Activated gamma-delta T cell treated with anti-CD3 and anti-CD28 coated beads, Interleukin-2, amount 50 U/mL, for 16 hours (primary cell): ENCODE measurements at regions not wholly inside any gene's neighbourhood (a gene's known extent, or its start where the extent isn't known, plus 50 kb on each side); places are given as distances from the start of the nearest gene placed in this dataset.

Experiments used
- DNase-seq: peaks from one replicate; pipeline ENCODE4 v3.0.0-alpha.2; 2020; ENCODE audit warnings: low read depth

DNA sequence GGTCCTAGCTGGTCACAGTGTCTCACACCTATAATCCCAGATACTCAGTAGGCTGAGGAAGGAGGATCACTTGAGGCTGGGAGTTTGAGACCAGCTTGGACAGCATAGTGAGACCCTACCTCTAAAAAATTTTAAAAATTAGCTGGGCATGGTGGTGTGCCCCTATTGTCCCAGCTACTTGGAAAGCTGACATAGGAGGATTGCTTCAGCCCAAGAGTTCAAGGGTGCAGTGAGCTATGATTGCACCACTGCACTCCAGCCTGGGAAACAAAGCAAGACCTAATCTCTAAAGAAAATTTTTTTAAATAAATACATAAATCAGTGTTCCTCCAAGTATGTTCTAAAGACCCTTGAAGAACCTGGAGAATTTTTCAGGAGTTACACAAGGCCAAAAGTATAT is 50.6 kb upstream of the GNAO1 start:
- no peak for DNase-seq

DNA sequence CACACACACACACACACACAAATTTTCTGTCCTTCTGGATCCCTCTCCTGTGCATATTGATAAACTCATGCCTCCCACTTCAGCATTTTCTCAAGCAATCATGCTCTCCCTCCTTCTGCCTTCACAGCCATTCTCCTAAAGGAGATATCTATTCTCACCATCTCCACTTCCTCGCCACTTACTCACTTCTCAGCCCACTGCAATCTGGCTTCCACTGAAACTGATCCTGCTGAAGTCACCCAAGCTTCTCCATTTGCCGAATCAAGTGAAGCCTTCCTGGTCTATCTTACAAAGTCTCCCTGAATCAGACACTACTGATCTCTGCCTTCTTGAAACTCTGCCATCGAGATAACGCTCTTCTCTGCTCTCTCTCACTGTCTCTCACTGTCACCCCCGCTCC is 54.0 kb upstream of the GNAO1 start:
- DNase-seq, result no peak

DNA sequence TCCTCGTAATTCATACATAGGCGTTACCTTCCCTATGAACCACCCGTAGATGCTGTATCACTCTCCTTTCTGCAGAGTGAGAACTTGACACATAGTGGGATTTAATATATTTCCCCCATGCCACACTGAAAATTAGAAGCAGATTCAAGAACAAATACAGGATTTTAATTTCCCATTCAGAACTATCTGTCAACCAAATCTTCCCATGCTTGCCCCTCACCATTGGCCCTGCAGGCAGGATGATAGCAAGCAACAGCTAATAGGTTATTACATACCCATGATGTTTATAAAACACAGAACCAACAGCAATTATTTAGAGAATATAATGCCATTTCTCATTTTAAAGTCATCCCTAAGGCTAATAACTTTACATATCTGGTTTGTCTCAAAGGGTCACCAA is 55.0 kb upstream of the GNAO1 start:
- no peak for DNase-seq

DNA sequence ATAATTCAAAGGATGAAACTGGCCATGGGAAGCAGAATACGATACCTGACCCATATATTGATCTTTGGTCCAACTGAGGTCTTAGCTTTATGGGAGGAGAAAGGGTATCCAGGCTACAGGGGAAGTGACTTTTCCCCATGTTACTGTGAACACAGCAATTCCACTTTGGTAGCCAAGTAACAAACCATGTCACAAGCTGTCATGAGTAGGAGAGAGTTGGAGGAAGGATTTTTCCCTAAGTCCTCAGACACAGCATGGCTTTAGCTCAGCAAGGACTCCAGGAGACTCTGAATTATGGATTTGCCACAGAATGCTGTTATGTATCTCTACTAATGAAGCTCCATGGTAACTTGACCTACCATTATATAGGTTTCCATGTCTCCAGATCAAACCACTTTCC is 56.5 kb upstream of the GNAO1 start:
- no peak for DNase-seq

DNA sequence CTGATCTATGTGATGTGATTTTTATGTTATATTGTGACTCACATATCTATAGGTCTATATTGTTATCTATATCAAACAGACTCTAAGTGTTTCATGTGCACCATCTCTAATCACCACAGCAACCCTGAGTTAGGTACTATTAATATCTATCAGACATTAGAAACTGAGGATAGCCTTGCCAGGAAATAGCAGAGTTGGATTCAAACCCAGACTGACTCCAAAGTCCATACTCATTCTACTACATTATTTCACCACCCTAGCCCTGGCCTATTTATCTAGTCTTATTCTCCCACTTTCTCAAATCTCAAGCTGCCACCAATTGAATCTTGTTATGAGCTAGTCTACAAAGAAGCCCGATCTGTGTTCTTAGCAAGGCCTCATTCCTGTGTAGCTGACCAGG is 65.4 kb upstream of the GNAO1 start:
- no peak for DNase-seq

DNA sequence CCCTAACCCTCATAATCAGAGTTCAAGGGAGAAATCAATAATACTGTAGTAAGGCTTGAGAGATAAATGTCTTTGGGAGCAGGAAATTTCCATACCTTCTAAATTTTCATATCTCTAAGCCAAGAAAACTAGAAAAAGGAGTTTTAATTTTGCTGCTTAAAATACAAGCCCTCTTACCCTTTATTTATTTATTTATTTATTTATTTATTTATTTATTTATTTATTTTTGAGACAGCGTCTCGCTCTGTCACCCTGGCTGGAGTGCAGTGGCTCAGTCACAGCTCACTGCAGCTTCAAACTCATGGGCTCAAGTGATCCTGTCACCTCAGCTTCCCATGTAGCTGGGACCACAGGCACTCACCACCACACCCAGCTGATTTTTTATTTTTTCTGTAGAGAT is 69.0 kb upstream of the GNAO1 start:
- no peak for DNase-seq

DNA sequence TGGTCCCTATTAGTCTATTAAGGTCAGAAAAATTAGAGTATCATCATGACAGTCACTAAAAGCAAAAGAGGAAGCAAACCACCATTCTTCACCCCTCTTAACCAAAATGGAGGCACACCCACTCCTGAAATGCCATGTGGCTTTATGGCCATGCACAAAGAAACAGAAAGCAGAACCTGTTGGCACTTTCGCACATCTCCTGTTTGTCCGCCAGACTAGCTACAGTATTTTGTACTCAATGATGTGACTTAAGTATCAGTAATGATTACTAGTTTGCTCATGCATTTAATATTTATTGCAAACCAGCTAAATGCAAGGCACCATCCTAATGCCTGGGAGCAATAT is 70.2 kb upstream of the GNAO1 start:
- DNase-seq, result no peak

DNA sequence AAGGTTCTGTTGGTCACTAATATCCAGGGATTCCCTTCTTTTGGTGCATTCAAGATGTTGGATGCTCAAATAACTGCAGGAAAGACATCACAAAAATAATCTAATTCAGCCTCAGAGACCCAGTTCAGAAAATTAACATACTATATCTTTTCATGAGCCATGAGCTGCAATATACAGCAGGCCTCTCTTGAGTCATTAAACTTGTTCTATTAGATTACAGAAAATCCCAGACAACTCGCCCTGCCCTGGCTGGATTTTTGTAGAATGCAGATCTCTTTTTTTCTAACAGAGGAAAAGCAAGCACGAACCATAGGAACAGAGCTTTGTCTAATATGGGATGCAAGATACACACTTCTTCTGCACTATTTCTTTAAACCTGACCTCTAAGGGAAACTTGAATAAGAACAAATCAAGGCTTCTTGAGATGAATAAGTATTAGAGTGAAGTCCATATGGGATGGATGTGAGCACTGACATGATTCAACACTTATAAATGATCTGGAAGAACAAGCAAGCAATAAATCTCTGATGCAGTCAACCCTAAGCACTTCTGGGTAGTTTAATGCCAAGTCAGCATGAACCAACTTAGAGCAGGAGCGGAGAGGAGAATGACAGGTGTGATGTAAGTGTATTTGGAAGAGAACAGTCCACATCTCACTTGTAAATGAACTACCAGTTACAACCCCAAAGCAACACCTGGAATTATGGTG is 70.7 kb upstream of the GNAO1 start:
- no peak for DNase-seq

DNA sequence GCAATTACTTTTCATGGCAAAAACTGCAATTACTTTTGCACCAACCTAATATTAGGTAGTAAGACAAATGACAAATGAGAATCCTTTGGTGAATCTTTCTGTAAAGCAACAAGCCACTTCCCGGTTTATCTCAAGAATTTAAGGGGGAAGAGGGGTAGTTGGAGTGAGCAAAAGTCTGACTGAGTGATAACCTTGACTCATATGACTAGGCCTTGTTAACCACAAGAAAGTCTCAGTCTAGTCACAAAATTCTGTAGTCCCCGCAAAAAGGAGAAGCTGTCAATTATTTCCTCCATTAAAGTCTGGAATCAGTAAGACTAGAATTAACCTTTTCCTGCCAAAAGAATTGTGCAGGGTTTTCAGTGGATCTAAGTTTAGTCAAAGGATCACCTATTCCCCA is 72.2 kb upstream of the GNAO1 start:
- no peak for DNase-seq

DNA sequence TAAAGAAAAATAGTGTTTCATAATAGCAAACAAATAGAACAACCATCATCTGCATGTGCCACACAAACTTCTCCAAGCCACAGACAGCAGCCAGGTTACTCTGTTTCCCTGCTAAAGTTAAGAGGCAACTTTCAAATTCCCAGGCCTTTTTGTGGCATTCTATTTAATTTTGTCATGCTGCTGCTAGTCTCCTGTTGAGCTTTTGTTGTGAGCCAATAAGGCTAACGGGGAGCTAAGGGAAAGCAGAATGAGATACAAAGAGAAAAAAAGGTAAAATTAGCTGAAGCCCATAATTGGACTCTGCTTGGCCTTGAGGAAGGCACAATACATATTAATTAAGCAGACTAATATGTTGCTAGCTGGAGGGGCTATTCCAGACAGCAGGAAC is 74.7 kb upstream of the GNAO1 start:
- no peak for DNase-seq

DNA sequence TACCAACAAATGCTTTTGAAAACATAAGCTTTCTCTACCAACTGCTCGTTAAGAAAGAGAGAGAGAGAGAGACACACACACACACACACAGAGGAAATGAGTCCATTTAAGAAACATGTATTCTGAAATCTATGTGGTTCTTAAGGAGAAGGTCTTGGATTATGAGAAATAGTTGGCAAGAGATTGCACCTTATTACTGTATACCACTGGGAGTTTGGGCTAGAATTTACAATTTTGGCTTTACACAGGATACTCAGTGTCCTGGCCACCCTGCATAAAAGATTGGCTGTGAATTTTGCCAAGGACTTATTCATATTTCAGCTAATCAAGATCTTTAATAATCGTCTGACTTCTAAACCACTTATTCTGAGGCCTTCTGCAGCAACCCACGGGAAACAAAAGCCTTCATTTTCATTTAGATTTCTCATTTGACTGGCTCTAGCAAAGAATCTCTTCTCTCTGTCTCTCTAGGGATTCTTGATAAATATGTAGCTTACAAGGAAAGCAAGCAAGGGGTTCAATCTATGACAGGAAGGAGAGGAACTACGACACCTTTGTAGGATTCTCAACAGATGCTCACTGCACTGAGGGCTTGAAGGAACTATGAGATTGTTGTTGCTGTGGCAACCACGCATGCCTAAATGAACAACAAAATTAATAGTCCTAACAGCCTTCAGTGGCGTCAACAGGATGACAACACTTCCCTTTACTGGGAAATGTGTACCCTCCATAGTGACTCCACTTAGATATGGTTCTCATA is 75.3 kb upstream of the GNAO1 start:
- DNase-seq, result no peak

DNA sequence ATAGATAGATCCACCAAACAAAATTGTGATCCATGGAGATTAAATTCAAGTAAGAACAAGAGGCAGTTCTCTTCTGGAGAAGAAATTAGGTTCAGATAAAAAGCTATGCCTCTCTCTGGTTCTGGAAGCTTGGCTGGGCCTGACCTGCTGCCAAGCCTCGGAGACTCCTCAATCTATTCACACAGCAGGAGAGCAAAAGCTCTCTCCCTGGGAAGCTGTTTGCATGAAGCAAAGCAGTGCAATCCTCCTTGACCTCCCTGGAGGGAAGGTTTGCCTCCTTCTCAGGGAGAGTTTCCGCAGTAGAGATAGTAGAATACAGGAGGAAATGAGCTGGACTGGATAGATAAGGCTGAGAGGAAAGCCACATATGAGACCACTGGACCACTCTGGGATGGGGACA is 78.1 kb upstream of the GNAO1 start:
- no peak for DNase-seq

DNA sequence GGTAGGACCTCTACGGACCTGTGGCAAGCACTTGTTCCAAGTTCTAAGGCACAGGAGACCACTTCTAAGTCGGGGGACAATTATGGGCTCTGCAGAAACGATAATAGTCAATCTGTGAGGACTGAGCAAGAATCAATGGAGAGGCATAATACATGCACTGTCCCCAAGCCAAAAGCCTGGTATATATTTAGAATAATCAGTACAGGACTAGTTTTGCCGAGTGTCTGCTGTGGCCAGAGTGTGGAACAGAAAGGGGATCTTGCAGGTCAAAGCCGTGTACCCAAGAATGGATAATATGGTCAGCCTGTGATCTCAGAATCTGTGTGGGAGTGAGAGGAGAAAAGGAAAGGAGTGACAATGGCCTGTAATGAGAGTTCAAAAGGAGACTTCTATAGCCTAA is 80.2 kb upstream of the GNAO1 start:
- no peak for DNase-seq

DNA sequence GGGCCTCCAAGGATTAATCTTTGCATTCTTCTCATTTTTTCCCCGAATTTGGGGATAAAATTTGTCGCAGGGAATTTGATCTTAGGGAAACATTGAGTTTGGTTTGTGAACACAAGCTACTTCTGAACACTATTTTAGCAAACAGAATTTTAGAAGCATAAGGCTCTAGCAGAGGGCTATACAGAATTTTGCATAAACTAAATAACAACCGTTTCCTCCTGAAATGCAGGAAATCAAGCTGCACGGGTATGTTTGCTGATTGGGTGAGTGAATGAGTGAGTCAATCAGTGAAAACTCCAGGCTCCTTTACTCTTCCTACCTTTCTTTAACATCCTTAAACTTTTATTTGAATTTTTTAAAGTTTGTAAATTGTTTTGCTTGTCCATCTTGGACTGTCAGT is 81.3 kb upstream of the GNAO1 start:
- no peak for DNase-seq

DNA sequence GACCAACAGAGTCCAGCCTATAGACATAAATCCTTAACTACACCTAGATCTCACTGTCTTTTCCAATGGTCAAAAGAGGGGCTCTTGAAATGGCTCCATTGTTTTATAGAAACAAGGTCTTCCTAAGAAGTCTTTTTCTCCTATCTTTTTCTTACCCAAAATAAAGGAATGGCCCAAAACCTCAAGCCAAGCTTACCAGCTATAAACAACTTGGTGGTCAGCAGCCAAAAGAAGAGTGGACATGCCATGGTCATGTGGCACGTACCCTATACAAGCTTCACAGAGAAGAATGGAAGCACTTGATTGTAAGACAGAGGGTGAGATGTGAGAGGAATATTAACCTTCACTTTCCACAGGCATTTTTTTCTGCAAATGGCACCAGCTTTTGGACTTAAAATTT is 82.1 kb upstream of the GNAO1 start:
- no peak for DNase-seq

DNA sequence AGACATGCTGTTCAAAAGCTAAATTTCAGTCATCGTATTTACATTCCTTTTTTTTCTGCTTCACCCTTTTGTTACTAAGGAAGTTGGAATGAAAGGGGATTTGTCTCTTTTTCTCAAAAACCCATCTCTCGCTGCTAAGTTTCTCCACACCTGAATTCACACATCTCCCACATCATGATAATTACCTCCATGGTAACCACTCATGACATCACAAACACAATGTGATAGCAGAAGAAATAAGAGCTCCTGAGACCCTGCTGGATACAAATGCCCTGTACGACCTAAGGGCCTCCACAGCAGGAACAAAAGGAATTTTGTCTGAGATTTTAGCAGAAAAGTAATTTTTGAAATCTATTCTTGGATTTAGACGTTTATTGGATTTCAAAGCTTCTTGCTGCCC is 82.6 kb upstream of the GNAO1 start:
- no peak for DNase-seq

DNA sequence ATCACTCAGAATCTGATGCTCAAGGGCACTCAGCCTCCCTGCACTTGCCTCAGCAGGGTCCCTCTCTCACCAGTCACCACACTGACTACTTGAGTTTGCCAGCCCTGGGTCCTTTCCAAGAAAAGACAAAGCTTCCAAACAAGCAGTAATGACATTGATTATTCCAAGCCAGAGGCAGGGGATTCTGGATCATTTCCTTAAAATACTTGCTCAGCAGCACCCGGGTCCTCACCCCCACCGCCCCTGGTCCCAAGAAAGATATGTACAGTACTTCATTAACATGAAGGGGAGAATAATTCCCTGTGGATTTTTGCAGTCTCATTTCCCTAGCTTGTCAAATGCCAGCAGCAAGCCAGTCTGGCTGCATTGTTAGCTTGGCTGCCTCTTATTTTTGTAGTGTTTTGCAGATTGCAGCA is 83.2 kb upstream of the GNAO1 start:
- DNase-seq, result no peak

DNA sequence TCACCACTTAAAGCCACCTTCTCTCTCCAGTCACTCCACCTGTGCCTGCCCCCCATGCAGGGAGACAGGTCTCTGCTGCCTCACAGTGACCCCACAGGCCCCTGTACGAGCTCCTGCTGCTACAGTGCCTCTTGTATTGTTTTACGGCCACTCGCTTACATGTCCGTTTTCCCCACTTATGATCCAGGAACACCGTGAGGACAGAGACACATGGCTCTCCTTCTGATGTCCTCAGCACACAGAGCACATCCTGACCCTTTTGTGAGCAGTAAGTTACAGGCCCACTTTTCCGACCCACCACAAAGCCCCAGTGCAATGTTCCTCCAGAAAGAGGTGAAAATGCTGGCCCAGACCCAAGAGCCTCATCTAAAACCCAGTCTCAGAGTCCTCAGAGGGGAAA is 84.8 kb upstream of the GNAO1 start:
- no peak for DNase-seq

DNA sequence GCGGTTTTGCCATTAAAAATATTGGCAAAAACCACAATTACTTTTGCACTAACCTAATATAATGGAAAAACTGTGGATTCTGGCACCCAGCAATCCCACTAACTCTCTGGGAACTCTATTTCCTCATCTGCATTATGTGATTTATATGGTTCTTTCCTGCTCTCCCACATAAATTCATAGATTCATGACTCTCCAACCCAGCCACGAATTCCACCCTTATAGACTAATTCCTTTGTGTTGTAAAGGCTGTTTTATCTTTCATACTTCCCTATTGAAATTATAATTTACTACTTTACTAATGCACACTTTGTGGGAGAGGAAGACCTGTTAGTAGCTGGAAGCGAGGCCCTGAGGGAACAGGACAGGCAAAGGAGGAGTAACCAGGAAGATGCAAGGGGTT is 88.4 kb upstream of the GNAO1 start:
- no peak for DNase-seq

DNA sequence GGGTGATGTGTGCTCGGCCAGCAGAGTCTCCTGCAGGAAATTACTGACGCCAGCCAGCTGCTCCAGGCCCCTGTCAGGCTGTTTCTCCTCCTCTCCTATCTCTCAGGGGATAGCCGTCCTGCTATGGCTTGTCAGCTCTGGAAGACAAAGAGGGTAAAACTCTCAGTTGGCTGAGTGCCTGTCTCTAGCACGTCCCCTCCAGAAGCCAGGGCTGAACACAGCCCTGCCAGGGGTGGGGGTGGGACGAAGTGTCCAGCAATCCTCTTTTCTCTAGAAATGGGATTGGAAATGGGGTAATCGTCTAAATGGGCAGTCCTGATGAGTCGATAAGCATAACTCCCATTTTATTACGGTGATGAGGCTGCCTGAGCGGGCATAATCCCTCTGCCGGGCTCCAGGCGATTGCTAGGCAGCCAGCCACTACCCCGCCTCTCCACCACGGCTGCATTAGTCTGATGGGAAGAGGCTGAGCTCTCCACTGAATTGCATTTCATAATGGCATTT is 89.1 kb upstream of the GNAO1 start:
- no peak for DNase-seq

DNA sequence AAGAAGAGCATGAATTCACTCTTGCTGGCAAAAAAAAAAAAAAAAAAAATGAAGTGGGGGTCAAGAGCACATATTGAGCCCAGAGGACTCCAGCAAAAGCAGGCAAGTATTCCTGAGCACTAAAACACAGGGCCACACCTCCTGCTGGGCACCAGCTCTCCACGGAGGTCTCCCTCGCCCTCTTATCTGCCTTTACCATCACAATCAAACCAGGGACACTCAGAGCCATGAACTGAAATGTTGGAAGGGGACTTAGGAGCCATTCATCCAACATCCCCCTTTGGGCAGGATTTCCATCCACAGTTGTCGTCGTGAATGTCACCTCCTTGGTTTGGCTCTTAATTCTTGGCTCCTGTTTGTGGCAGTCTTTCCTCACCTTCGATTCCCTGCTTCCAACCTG is 89.8 kb upstream of the GNAO1 start:
- DNase-seq, result no peak

DNA sequence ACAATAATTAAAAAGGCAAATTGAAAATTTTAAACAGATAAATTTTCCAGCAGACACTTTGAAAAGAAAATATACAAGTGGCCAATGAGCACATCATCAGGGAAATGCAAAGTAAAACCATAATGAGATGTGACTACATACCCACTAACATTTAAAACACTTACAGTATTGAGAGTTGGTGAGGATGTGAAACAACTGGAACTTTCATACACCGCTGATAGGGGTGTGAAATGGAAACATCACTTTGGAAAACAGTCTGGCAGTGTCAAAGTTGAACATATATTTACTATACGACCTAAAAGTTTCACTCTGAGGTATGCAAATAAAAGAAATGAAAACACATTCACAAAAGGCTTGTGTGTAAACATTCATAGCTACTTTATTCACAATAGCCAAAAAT is 94.0 kb upstream of the GNAO1 start:
- DNase-seq, result no peak

DNA sequence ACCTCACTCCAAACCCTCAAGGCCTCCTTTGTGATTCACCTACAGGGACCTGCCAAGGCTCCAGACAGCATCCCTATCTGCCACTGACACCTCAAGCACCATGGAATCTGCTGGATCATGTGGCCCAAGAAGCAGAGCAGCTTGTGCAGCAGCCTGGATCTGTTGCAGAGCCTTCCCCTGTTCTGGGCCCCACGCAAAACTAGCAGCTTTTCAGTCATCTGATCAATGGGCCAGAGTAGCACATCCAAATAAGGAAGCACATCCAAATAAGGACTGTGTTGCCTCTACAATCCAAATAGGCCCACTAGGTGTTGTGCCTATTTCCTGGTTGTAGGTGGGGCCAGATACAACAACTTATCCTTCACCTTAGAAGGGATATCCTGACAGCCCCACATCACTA is 97.1 kb upstream of the GNAO1 start:
- DNase-seq, result no peak

DNA sequence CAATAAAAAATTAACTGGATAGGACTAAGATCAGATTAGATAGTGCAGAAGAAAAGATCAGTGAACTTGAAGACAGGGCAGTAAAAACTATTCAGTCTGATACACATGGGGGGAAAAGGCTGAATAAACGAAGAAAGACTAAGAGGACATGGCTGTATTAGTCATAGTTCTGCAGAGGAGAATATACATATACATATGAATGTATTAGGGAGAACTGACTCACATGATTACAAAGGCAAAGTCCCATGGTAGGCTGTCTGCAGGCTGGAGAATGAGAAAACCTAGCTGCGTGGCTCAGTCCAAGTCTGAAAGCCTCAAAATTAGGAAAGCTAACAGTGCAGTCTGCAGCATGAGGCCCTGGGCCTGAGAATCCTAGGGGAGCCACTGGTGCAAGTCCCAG is 98.2 kb upstream of the GNAO1 start:
- no peak for DNase-seq
